Stimulated activated CD8-positive, alpha-beta memory T cell treated with anti-CD3 and anti-CD28 coated beads, Interleukin-12 subunit alpha, Interleukin-12 subunit beta, amount 100 ng/mL, for 4 hours (primary cell): ENCODE measurements at regions not wholly inside any gene's neighbourhood (a gene's known extent, or its start where the extent isn't known, plus 50 kb on each side); places are given as distances from the start of the nearest gene placed in this dataset.
A peak's percentile ranks its signal among the peaks of the same experiment; 100 is the strongest.
"Not testable (repeated sequence)": the region's sequence is repeated elsewhere in the genome, so short reads cannot be mapped to it uniquely, and the experiment has no call there.

ENCODE experiments used
- DNase-seq: peaks from one replicate; pipeline ENCODE4 v3.0.0-alpha.2; 2020; ENCODE audit warnings: low read depth

- DNase-seq: peak; percentile 82
Measured at GRCh38 chrX:73943693-73944562, 91.4 kb upstream of the XIST start.

- no peak for DNase-seq
Measured at GRCh38 chrX:73940893-73941470, 88.5 kb upstream of the XIST start.

GRCh38 chrX:73937843-73938242, 85.3 kb upstream of the XIST start:
- DNase-seq: not testable (repeated sequence)

- no peak for DNase-seq
Measured at GRCh38 chrX:73932522-73932921, 80.0 kb upstream of the XIST start.

- no peak for DNase-seq
Measured at GRCh38 chrX:73930300-73930699, 77.8 kb upstream of the XIST start.

- DNase-seq: no peak
Measured at GRCh38 chrX:73922856-73923455, 70.4 kb upstream of the XIST start.

- no peak for DNase-seq
Measured at GRCh38 chrX:73916931-73917667, 64.6 kb upstream of the XIST start.

- no peak for DNase-seq
Measured at GRCh38 chrX:73916489-73916888, 64.0 kb upstream of the XIST start.

- not testable (repeated sequence) for DNase-seq
Measured at GRCh38 chrX:73914792-73915191, 62.3 kb upstream of the XIST start.

GRCh38 chrX:73913580-73913979, 61.1 kb upstream of the XIST start:
- no peak for DNase-seq

- not testable (repeated sequence) for DNase-seq
Measured at GRCh38 chrX:73911946-73912345, 59.4 kb upstream of the XIST start.

GRCh38 chrX:73905749-73906374, 53.3 kb upstream of the XIST start:
- DNase-seq: not testable (repeated sequence)

- no peak for DNase-seq
Measured at GRCh38 chrX:73903941-73904340, 51.4 kb upstream of the XIST start.
